ENCODE measurements at regions not wholly inside any gene's neighbourhood (a gene's known extent, or its start where the extent isn't known, plus 50 kb on each side); places are given as distances from the start of the nearest gene placed in this dataset.

- Histone ChIP-seq H3K27ac (no peak overlapping the region), H3K36me3 (no peaks in the 10 kb centered on the region), H3K9me3 (no peaks in the 10 kb centered on the region), H3K4me3 (no peak overlapping the region), H3K4me1 (peaks cover 0 to 6% (median 0%) of the 10 kb centered on the region in 3 donors), H3K27me3 (peaks cover 0 to 44% (median 0%) of the 10 kb centered on the region in 4 donors)
- no peak for DNase-seq
- TF ChIP-seq CTCF (IDR thresholded peaks at IDR 0.05) (no peak), POLR2A (IDR thresholded peaks at IDR 0.05) (no peak)
- whole genome bisulfite sequencing, 2 donors = 50 to 56% methylated on average over 5 of the region's 6 CpGs
- intact Hi-C loops (cut with DNase I) = no loop called here
Observed at GRCh38 chr19:13629687-13630357, 123.5 kb upstream of the CACNA1A start.

- no peak overlapping the region for H3K27ac ChIP-seq
Observed at GRCh38 chr19:13627531-13627930, 121.3 kb upstream of the CACNA1A start.

GRCh38 chr19:13623716-13624710 is 117.7 kb upstream of the CACNA1A start:
- Histone ChIP-seq H3K4me3 (no peak overlapping the region), H3K27me3 (peaks cover 0 to 70% (median 0%) of the 10 kb centered on the region in 4 donors), H3K9me3 (no peaks in the 10 kb centered on the region), H3K4me1 (no peaks in the 10 kb centered on the region), H3K36me3 (no peaks in the 10 kb centered on the region), H3K27ac (no peak overlapping the region)
- DNase-seq = no peak
- WGBS, 2 donors = 44 to 45% methylated on average over 22 to 28 of the region's 28 CpGs
- intact Hi-C loops (cut with DNase I) = no loop called here
- TF ChIP-seq CTCF (IDR thresholded peaks at IDR 0.05) (no peak), POLR2A (IDR thresholded peaks at IDR 0.05) (no peak)

More at GRCh38 chr19:13627531-13627930, 121.3 kb upstream of the CACNA1A start:
- Histone ChIP-seq H3K4me3 (no peak overlapping the region), H3K36me3 (no peaks in the 10 kb centered on the region), H3K4me1 (no peaks in the 10 kb centered on the region), H3K9me3 (no peaks in the 10 kb centered on the region), H3K27me3 (peaks cover 0 to 67% (median 0%) of the 10 kb centered on the region in 4 donors)
- TF ChIP-seq POLR2A (IDR thresholded peaks at IDR 0.05) (no peak), CTCF (IDR thresholded peaks at IDR 0.05) (no peak)
- 76 to 84% methylated on average over 5 of the region's 5 CpGs for WGBS, 2 donors
- intact Hi-C loops (cut with DNase I) = no loop called here
- no peak for DNase-seq

GRCh38 chr19:13622766-13623715 is 116.8 kb upstream of the CACNA1A start:
- Histone ChIP-seq H3K27ac (no peak overlapping the region), H3K4me1 (no peaks in the 10 kb centered on the region), H3K27me3 (peaks cover 0 to 63% (median 0%) of the 10 kb centered on the region in 4 donors), H3K4me3 (no peak overlapping the region), H3K9me3 (no peaks in the 10 kb centered on the region), H3K36me3 (no peaks in the 10 kb centered on the region)
- no peak for TF ChIP-seq CTCF (IDR thresholded peaks at IDR 0.05)
- no peak for TF ChIP-seq POLR2A (IDR thresholded peaks at IDR 0.05)
- no peak for DNase-seq
- WGBS, 2 donors = 56 to 65% methylated on average over 15 to 17 of the region's 18 CpGs
- intact Hi-C loops (cut with DNase I) = no loop called here
